HG02610 (cell line): ENCODE measurements at regions not wholly inside any gene's neighbourhood (a gene's known extent, or its start where the extent isn't known, plus 50 kb on each side); places are given as distances from the start of the nearest gene placed in this dataset.

Experiments used
- ATAC-seq: cut with Tn5 transposase; IDR thresholded peaks from one replicate; pipeline ENCODE4 v1.9.1; 2021; ENCODE audit warnings: mild to moderate bottlenecking, moderate library complexity; ENCODE audit not compliant: unreplicated experiment

DNA sequence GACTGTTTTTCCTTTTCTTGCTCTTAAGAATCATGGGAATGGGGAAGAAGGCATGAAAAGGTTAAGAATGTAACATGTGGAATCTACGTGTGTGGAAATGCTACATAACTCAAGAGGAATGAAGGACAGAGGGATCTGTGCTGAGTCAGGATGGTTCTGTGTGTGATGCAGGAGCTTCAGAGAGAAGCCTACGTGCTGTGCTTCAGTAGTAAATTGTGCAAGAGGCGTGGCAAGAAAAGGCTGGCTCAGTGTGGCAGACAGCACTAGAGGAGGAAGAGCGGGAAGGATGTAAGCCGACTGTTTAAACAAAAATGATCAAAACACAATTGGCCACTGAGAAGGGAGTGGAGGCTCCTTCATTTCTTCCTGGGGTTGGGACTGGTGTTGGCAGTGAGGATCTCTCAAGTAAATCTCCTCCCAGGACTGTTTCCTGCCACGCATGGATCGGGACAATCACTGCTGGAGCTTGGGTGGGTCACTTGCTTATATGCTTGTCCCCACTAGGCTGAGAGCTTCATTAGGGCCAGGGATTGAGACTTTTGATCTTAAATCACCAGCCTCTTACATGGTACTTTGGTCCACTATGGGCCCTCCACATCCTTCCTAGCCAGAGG, 59.4 kb upstream of the BASP1 start:
- no peak for ATAC-seq

DNA sequence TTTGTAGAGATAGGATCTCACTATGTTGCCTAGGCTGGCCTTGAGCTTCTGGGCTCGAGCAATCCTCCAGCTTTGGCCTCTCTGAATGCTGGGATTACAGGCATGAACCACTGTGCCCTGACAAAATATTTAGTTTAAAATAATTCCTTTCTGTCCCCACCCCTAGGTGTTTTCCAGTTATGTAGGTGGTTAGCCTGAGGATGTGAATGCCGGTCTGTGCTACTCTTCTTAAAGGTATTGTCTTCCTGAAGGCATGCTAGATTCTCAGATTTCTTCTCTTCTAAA, 56.7 kb upstream of the BASP1 start:
- ATAC-seq: no peak

DNA sequence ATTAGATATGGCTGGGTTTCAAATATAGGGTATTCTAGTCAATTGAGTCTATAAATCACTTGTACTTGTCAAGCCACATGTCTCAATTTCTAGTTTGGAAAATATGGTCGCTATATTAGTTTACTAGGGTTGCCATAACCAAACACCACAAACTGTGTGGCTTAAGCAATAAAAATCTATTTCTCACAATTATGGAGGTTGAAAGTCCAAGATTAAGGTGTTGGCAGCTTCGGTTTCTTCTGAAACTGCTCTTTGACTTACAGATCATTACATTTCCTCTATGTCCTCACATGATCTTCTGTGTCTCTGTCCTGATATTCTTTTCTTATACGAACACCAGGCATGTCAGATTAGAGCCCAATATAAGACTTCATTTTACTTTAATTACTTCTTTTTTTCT, 55.8 kb upstream of the BASP1 start:
- ATAC-seq: no peak

DNA sequence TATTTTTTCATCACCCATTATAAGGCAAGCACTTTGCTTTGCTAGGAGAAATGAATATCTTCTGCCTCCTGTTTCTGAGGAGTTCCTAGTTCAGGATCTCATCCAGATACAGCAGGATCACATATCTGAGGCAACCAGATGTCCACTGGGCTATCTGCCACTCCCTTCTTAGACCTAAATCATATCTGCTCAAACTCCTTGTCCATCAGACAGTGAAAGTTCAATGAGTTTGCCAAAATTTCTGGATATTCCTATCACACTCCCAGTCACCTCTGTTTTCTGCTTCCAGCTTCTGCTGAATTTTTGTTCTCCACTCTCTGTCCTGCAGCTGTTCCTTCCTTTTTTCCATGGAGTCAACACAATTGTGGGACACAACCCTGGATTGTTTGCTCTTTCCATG, 54.2 kb upstream of the BASP1 start:
- ATAC-seq: no peak

DNA sequence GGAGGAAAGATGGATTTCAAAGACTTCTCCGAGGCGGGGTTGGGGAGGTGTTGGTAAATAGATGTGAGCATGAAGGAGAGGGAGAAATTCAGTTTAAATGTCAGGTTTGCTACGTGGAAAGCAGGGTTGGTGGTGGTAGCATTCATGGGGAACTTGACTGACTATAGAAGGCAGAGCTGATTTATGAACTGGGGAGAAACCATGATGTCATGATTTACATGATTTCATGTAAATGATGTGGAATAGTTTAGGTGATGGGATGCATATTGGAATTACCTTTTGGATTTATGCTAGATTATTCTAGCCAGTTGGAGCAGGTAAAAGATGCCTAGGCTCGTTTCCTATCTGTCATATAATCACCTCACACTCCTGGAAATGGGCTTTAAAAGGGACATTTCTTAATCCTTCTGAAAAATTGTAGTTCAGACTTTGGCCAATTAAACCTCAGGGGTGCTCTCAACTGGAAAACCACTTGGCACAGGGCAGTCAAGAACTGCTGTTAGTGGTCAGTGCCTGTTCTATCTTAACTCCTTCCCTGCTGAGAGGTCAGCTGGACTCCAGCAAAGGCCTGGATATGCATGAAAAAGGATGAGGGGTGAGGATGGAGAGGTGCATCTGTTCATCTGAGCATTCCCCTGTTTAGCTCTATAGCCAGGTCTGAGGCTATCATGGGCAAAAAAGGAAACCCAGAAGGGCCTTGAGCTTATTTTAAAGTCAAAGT, 50.1 kb upstream of the BASP1 start:
- no peak for ATAC-seq
